ENCODE measurements at regions not wholly inside any gene's neighbourhood (a gene's known extent, or its start where the extent isn't known, plus 50 kb on each side); places are given as distances from the start of the nearest gene placed in this dataset.

DNA sequence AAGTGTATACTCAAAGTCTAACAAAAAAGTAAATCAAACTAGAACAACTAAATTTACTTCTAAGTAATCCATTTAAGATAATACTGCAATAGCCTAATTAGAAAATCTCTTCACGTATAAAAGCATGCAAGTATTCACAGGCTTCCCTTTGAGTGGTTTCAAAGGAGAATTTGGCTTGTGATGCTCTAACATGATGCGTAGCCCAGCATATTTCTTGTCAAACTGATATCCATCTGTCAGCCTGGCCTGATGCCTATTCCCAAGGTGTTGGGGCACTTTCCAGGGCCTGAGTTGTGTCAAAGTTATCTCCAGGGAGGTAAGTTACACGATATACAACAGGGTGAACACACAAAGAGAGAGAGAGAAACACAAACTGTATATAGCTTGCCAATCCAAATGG lies 287.0 kb upstream of the MAGEB18 start:
- TF ChIP-seq, protein P1, sequence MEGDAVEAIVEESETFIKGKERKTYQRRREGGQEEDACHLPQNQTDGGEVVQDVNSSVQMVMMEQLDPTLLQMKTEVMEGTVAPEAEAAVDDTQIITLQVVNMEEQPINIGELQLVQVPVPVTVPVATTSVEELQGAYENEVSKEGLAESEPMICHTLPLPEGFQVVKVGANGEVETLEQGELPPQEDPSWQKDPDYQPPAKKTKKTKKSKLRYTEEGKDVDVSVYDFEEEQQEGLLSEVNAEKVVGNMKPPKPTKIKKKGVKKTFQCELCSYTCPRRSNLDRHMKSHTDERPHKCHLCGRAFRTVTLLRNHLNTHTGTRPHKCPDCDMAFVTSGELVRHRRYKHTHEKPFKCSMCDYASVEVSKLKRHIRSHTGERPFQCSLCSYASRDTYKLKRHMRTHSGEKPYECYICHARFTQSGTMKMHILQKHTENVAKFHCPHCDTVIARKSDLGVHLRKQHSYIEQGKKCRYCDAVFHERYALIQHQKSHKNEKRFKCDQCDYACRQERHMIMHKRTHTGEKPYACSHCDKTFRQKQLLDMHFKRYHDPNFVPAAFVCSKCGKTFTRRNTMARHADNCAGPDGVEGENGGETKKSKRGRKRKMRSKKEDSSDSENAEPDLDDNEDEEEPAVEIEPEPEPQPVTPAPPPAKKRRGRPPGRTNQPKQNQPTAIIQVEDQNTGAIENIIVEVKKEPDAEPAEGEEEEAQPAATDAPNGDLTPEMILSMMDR (IDR thresholded peaks at IDR 0.05) = no peak
- TF ChIP-seq EP300 (IDR thresholded peaks at IDR 0.05) (no peak), POLR2A (IDR thresholded peaks at IDR 0.05) (no peak)

Measured in stomach (tissue), 4 donors.